NCI-H748 (cell line): ENCODE measurements at regions not wholly inside any gene's neighbourhood (a gene's known extent, or its start where the extent isn't known, plus 50 kb on each side); places are given as distances from the start of the nearest gene placed in this dataset.
"Not testable (repeated sequence)": the region's sequence is repeated elsewhere in the genome, so short reads cannot be mapped to it uniquely, and the experiment has no call there.

Source experiments
- DNase-seq: peaks from one replicate; lab custom pipeline; 2025; ENCODE audit not compliant: unreplicated experiment; lab: John Stamatoyannopoulos, UW

DNA sequence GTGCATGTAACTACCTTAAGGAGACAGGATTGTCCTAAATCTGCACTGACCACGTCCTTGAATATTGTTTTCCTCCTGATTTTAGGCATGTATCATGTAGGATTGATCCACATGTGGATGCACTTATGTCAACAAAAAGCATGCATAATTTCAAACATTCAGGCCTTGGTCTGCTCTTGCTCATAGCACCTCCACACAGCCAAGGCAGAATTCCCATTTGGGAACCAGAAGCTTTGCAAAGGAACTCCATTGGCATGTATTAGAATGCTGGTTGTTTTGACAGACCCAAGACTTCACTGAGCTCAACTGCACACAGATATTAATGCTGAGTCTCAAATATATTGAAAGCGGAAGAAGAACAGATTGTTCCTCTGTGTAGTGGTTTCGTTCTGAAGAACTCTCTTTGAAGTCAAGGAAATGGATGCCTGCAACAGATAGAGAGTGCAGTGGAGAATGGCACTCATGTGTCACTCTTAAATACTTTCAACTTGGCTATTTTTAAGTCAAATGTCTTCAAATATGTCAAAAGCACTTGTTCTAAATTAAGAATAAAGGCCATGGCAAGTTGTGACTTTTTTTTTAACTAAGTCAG lies 387.6 kb downstream of the LTN1 start:
- DNase-seq = no peak

DNA sequence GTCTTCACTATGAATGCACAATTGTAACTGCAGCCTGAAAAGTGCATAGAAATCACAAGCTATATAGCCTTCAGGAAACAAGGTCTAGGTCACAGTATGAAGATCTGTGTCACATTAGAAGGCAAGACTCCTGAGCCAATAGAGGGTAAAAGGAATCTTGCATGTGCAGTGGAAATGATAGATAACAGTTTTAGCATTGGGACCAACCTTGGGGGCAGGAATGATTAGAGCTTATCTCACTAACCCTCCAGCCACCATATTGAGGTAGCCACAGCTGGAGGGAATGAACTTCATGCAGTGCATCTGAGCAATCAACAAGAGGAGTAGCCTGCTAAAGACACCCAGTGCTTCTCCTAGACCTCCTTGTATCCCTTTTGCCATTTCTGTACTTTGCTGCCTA lies 390.1 kb downstream of the LTN1 start:
- no peak for DNase-seq

DNA sequence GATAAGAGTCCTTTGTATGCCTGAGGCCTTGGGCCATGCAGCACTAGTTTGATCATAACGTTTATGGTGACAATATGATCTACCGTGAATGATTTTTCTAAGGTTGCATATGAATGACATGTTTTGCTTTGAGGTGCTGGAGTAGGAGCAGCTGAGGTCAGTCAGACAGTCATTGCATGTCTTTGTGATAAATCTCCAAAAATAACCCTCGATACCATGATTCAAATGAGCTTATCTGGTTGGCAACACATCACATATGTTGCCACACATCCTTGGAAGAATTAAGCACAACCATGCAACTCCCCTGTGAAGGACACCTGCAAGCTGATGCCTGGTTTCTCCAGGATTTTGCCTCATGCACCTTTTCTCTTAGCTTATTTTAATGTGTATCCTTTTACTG lies 394.5 kb downstream of the LTN1 start:
- DNase-seq = no peak

DNA sequence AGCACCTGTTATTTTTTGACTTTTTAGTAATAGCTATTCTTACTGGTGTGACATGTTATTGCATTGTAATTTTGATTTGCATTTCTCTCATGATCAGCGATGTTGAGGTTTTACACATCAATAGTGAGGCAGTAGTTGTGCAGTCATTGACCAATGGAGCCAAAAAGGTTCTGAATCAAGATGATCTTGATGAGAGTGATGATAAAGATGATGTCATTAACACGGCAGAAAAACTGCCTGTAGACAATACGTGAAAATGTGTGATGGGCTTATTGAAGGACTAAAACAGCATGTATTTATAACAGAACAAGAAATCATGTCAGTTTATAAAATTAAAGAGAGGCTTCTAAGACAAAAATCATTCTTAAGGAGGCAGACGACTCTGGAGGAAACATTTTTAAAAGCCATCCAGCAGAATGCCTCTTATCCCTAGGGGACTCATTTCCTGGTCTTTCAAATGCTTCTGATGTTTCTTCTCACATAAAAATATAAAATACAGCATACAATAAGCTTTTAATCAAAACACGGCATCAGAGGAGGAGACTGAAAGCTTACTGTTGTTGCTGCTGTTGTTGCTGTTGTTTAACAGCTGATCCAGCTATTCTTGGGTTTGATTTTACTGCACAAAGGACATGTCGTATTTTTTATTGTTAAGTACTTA lies 400.3 kb downstream of the LTN1 start:
- DNase-seq = no peak

DNA sequence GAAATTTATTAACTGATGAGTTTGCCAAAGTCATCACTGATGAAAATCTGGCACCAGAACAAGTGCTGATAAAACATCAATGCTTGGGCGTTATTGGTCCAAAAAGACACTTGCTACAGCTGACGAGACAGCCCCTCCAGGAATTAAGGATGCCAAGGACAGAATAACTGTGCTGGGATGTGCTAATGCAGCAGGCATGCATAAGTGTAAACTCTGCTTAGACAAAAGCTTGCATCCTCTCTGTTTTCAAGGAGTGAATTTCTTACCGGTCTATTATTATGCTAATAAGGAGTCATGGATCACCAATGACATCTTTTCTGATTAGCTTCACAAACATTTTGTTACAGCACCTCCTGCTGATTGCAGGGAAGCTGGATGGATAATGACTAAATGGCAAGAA lies 402.0 kb downstream of the LTN1 start:
- no peak for DNase-seq

DNA sequence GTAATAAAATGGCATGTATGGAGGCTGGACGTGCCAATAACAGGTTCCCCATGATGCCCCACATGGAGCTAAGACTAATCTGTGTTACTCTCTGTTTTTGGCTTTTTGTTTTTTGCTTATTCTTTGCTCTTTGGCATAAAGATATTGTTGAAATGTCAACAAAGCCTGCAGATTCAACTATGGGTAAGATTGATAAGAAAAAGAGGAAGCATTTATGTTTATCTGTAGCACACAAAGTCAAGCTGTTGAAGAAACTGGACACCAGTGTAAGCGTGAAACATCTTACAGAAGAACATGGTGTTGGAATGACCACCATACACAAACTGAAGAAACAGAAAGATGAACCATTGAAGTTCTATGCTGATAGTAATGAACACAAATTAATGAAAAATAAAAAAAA lies 402.7 kb downstream of the LTN1 start:
- DNase-seq = no peak

DNA sequence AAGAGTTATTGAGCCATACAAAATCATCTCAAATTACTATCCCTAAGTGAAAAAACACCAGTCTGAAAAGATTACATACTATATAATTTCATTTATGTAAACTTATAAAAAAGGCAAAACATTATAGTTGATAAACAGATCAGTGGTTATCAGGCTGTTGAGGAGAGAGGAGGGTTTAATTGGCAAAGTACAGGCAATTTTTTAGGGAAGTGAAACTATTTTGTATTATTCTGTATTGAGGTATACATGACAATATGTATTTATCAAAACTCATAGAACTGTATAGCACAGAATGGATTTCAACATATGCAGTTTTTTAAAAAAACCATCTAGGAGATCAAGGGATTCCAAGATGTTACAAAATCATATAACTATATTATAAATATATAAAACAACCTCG lies 403.7 kb downstream of the LTN1 start:
- DNase-seq = no peak

DNA sequence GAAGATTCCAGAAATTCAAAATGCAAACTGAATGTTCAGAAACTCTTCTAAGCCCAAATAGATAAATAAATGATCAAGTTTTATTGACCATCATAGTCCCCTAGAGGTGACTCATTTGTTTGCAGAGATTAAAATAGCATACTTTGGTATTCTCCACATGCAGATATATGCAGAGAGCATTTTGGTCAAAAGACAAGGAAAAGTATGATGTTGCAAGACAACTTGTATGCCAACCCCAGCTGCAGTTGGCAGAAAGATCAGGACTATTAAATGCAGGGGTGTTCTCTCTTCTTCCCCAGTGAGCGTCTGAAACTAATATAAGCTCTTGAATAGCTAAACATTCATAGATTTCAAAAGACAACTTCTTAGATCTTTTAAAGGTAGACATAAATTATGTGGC lies 404.9 kb downstream of the LTN1 start:
- no peak for DNase-seq

DNA sequence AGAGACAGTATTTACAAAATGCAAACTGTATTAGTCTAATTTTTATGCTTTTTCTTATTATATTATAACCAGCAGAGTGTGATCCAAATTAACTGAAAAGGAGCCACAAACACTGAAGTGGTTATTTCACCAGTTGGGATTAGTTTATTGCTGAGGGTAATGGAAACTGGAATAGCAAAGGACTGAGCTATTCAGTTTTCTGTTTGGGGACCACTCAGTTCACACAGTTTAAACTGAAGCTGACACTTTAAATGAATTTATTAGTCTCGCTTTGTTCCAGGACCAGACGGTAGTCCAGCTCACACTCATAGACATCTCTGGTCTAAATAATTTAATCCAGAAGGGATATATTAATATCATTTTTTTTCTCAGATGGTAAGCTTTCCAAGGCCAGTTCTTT lies 410.7 kb downstream of the LTN1 start:
- no peak for DNase-seq

DNA sequence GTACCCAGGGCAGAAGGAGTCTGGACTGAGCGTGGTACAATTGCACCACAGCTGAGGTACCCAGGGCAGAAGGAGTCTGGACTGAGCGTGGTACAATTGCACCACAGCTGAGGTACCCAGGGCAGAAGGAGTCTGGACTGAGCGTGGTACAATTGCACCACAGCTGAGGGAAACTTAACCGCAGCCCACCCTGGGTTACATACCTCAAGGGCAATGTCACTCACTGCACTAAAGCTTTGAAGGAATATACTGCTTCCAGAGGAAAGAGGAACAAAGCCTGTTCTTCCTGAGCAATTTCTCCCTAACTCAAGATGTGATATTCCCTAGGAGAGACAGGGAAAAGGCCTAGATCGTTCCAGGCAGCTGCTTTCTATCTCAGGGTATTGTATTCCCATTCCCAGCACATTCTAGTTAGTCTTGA lies 411.4 kb downstream of the LTN1 start:
- DNase-seq = not testable (repeated sequence)

DNA sequence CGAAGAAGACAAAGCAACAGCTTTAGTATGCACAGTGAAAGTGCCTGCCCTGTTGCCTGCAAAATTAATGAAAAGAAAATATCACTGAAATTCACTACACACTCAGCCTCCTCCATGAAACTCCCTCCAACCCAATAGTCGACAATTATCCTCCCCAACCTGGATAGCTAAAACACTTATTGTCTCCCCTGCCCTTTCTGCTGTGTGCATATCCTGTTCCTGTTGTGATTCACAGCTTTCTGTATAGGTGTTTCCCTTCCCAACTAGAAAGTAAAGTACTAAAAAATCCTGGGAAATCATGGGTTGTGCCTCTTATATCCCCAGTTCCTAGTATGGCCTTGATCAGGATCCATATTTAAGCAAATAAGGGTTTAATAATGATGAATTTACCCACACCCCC lies 412.1 kb downstream of the LTN1 start:
- no peak for DNase-seq

DNA sequence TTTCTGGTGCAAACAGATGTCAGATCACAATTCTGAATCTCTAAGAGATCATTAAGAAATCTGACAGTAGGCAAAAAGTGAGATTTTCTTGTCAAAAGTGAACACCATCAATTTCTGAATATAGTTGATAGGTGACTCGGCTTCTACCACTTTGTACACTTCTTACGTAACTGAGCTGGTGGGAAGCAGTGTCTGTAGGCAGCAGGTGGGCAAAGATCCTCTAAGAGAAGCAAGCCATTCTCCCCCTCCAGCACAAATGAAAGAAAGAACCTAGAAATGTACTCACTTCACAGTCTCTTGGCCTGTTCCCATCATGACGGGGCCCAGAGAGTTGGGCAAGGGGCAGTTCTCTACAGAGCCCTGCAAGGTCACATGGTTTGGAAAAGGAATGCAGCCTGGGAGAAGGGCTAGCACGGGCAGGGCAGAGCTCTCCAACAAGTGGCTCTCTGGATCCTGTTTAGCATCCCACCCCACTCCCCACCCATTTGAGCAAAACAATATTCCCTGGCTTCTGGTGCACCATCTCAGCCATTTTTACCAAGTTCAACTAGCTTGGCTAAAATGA lies 412.6 kb downstream of the LTN1 start:
- DNase-seq = no peak

DNA sequence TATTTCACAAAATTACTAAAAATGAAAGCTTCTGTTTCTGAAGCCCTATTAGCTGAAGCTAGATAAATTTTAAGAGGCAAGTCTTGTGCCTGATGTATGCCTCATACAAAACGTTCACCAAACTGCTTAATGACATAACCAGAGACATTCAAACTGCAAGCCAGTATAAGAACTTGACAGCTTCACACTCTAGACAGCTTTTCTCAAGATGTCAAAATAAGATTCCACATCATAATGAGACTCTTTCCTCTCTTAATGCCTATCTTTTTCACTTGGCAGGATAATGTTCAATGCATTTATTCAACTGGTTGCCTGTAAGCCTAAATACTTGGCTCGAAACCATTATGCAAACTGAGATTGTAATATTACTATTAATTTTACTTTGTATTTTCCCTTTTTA lies 424.0 kb downstream of the LTN1 start:
- DNase-seq = no peak

DNA sequence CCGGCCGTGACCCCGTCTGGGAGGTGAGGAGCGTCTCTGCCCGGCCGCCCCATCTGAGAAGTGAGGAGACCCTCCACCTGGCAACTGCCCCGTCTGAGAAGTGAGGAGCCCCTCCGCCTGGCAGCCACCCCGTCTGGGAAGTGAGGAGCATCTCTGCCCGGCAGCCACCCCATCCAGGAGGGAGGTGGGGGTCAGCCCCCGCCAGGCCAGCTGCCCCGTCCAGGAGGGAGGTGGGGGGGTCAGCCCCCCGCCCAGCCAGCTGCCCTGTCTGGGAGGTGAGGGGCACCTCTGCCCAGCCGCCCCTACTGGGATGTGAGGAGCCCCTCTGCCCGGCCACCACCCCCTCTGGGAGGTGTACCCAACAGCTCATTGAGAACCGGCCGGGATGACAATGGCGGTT lies 428.7 kb downstream of the LTN1 start:
- DNase-seq = not testable (repeated sequence)

DNA sequence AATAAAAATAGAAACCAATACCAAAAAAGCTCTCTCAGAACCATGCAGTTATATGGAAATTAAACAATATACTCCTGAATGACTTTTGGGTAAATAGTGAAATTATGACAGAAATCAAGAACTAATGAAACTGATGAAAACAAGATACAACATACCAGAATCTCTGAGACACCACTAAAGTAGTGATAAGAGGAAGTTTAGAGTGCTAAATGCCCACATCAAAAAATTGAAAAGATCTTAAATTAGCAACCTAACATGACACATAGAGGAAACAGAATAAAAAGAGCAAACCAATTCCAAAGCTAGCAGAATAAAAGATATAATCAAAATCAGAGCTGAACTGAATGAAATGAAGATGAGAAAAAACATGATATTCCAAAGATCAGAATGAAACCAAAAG lies 430.9 kb downstream of the LTN1 start:
- no peak for DNase-seq

DNA sequence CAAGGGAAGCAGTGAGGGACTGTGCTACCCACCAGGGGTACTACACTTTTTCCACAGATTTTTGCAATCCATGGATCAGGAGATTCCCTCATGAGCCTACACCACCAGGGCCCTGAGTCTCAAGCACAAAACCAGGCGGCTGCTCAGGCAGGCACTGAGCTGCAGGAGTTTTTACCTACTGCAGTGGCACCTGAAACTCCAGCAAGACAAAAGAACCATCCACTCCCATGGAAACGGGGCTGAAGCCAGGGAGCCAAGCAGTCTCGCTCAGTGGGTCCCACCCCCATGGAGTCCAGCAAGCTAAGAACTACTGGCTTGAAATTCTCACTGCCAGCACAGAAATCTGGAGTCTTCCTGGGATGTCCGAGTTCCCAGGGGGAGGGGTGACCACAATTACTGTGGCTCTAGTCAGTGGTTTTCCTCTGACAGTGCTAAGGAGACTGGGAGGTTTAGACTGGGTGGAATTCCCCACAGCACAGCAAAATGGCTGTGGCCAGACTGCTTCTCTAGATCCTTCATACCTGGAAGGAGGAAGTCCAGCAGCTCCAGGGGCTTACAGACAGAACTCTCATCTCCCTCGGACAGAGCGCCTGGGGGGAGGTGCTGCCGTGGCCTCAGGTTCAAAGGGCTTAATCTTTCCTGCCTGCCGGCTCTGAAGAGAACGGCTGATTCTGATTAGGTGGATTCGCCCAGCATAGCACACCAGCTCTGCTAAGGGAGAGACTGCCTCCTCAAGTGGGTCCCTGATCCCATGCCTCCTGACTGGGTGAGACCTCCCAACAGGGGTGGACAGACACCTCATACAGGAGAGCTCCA lies 437.8 kb downstream of the LTN1 start:
- no peak for DNase-seq

DNA sequence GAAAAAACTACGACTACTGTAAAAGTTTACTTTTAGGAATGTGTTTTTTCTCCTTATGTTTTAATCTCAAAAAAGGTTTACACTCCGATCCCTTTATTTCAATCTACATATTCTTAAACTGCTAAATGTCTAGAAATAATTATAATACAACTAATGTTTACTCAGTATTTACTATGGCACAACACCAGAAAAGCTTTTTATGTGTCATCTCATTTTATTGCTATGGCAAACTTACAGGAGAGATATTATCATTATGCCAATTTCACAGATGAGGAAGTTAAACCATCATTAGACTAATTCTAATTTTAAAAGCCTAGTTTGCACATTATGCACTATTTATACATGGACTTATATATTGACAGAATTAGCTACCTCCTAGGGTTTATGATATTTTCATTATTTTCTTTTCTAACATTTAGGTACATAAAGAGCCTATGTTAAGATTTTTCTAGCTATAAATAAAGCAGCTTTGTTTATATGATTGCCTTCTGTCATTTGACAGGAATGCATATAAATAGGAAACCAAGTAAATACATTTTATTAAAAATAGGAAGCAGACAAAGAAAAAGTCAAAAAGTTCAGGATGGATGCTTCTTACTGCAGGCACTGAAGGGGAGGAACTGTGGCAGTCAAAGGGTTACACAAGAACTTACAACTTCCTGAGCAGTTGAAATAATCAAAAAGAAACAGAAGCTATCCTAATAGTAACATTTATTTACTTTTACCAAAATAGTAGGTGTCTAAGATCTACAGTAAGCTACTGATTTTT lies 442.4 kb downstream of the LTN1 start:
- DNase-seq = no peak

DNA sequence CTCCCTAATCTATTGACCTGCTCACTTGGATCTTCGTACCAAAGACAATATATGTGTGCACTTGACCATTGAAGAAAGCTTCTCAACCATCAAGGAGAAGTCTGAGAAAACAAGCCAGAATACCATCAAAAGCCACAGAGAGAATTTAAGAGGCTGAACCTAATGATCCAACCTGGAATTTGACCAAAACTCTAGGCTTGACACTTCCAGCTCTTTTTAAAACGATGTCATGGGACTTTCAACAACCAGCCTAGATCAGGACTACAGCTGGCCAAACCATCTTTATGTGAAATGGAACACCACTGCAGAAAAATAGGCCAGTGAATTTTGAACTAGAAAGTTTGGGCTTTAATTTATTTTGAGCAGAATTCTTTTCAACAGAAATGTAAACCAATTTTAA lies 444.4 kb downstream of the LTN1 start:
- DNase-seq = no peak

DNA sequence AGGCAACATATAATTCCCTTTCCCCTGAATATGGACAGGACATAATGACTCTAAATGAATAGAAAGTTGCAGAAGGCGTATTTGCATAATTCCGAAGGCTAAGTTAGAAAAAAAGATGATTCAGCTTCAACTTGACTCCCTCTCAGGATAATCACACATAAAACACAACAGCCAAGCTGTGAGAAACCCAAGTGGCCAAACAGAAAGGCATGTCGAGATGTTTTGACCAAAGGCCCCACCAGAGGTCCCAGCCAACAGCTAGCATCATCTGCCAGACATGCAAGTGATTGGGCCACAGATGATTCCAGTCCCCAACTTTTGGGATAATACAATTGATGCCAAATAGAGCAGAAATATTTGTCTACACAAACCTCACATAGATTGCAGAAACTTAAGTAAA lies 444.9 kb downstream of the LTN1 start:
- no peak for DNase-seq

DNA sequence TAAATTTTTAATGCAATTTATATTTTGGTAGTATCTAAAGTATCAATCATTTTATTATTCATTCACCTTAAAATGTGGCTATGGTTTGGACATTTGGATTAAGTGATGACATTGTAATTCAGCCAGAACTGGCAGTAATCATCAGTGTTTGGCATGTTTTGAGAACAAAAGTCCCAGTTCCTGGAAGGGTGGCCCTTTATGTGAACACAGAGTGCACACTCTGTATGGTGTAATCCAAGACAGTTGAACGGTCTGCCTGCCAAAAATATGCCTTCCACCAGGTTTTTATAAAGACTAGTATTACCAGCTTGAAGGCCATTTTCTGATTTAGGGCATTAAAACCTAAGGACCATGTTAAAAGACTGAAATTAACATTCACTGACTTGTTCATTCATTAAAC lies 448.7 kb downstream of the LTN1 start:
- no peak for DNase-seq

DNA sequence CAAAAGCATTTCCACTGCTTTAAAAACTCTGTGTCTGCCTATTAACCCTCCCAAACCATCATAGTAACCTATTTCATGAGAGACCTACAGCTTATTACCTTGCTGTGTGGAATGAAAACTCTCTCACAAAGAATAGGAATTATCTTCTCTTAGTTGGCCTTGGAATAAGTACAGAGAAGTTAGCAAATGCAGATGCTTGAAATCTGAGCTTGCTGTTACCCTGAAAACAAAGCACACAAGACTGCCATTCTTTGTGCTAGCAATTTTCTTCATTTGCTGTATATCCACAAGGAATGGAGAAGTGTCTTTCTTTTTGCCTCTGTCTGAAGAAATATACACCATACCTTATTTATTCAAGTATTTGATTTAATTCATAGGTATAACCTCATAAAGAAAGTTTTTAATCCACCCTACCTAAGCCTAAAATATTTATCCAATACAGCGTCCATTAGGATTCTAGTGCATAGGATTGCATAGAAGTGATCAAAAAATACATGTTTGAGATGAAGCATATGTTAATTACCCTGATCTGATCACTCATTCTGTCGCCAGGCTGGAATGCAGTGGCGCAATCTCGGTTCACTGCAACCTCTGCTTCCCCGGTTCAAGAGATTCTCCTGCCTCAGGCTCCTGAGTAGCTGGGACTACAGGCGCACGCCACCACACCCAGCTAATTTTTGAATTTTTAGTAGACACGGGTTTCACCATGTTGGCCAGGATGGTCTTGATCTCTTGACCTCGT lies 451.1 kb downstream of the LTN1 start:
- no peak for DNase-seq
